SK-N-SH (cell line): ENCODE measurements at regions not wholly inside any gene's neighbourhood (a gene's known extent, or its start where the extent isn't known, plus 50 kb on each side); places are given as distances from the start of the nearest gene placed in this dataset.

Experiments
- CTCF ChIA-PET: fragments of 300-600, 350-600 bp; formaldehyde crosslinking; extraction: SDS; loops from one replicate; lab custom pipeline; 2021; lab: Yijun Ruan, JAX
- POLR2A ChIA-PET: fragments of 350-600 bp; sonication (Branson Sonifier 250); formaldehyde crosslinking; extraction: SDS; loops from one replicate; lab custom pipeline; 2020; ENCODE audit warnings: antibody characterized with exemption, inconsistent platforms; lab: Yijun Ruan, JAX
- DNase-seq: peaks from one replicate; pipeline ENCODE4 v3.0.0; 2012
- H2AFZ ChIP-seq: fragments of 200-600 bp; sonication (generic); 2 replicates; pipeline ENCODE4 v1.8.1; 2016; ENCODE audit warnings: antibody characterized with exemption, mild to moderate bottlenecking, low read depth
- H3F3A ChIP-seq: fragments of 200-600 bp; sonication (generic); replicated peaks from 2 replicates; pipeline ENCODE3; 2016; ENCODE audit warnings: antibody characterized with exemption, mild to moderate bottlenecking; ENCODE audit not compliant: insufficient read depth
- H3K27ac ChIP-seq, 2 experiments: fragments of 200-500 bp in 1 of 2; fragments of 200-600 bp in 1 of 2; sonication (Bioruptor generic) in 1 of 2; sonication (generic), shearing (Covaris generic) in 1 of 2; 2 replicates each; pipeline versions ENCODE4 v1.5.1 to v1.6.1; 2014 to 2016; ENCODE audit warnings: low read depth in 2 of 2, inconsistent platforms in 1 of 2, low read length in 1 of 2, mild to moderate bottlenecking in 1 of 2, mixed read lengths in 1 of 2
- H3K27me3 ChIP-seq: fragments of 200-600 bp; sonication (generic), shearing (Covaris generic); 2 replicates; pipeline ENCODE4 v1.6.1; 2016; ENCODE audit warnings: mixed run types; ENCODE audit not compliant: insufficient read depth
- H3K36me3 ChIP-seq, 2 experiments: fragments of 200-500 bp in 1 of 2; fragments of 200-600 bp in 1 of 2; sonication (Bioruptor generic) in 1 of 2; sonication (generic) in 1 of 2; replicated peaks in 1 of 2; 2 replicates each; pipeline versions ENCODE3 to v1.5.1; 2014 to 2016; ENCODE audit warnings: low read length in 1 of 2, mild to moderate bottlenecking in 1 of 2; ENCODE audit not compliant: insufficient read depth in 2 of 2, control insufficient read depth in 1 of 2
- H3K4me1 ChIP-seq, 2 experiments: fragments of 200-500 bp in 1 of 2; fragments of 200-600 bp in 1 of 2; sonication (Bioruptor generic) in 1 of 2; sonication (generic), shearing (Covaris generic) in 1 of 2; 2 replicates each; pipeline versions ENCODE4 v1.5.1 to v1.6.1; 2014 to 2016; ENCODE audit warnings: low read depth in 1 of 2, low read length in 1 of 2, mixed run types in 1 of 2; ENCODE audit not compliant: insufficient read depth in 2 of 2, control insufficient read depth in 1 of 2
- H3K4me2 ChIP-seq: fragments of 200-600 bp; sonication (generic), shearing (Covaris generic); 2 replicates; pipeline ENCODE4 v1.6.1; 2017; ENCODE audit warnings: mixed run types
- H3K4me3 ChIP-seq, 2 experiments: fragments of 200-500 bp in 1 of 2; fragments of 200-600 bp in 1 of 2; sonication (Bioruptor generic) in 1 of 2; sonication (generic), shearing (Covaris generic) in 1 of 2; 2 replicates each; pipeline versions ENCODE4 v1.5.1 to v1.8.1; 2014 to 2016; ENCODE audit warnings: low read depth in 2 of 2, inconsistent platforms in 1 of 2, low read length in 1 of 2, mild to moderate bottlenecking in 1 of 2, mixed read lengths in 1 of 2, moderate library complexity in 1 of 2
- H3K79me2 ChIP-seq: fragments of 200-600 bp; sonication (generic); 2 replicates; pipeline ENCODE4 v1.8.1; 2017; ENCODE audit warnings: mild to moderate bottlenecking; ENCODE audit not compliant: insufficient read depth
- H3K9ac ChIP-seq: fragments of 200-600 bp; sonication (generic); 2 replicates; pipeline ENCODE4 v1.6.1; 2017; ENCODE audit warnings: mixed run types
- H3K9me2 ChIP-seq: fragments of 200-600 bp; sonication (generic); 2 replicates; pipeline ENCODE4 v1.6.1; 2017; ENCODE audit warnings: mixed run types
- H3K9me3 ChIP-seq: fragments of 200-600 bp; sonication (generic); 2 replicates; pipeline ENCODE4 v1.6.1; 2017; ENCODE audit warnings: mixed run types, mild to moderate bottlenecking, moderate library complexity
- H4K20me1 ChIP-seq: fragments of 200-600 bp; sonication (generic); 2 replicates; pipeline ENCODE4 v1.6.1; 2017; ENCODE audit warnings: mild to moderate bottlenecking, mixed run types; ENCODE audit not compliant: insufficient read depth
- CTCF ChIP-seq: fragments of 200-600 bp; sonication (generic); IDR thresholded peaks from 2 replicates; pipeline ENCODE4 v1.6.1; 2017; ENCODE audit warnings: antibody characterized with exemption, mild to moderate bottlenecking, moderate library complexity
- EP300 ChIP-seq, 2 experiments: IDR thresholded peaks; 2 replicates each; pipeline versions ENCODE4 v1.4.0 to v1.6.1; 2012; ENCODE audit warnings: borderline replicate concordance in 1 of 2, low read depth in 1 of 2, low read length in 1 of 2
- FOXM1 ChIP-seq: IDR thresholded peaks from 2 replicates; pipeline ENCODE4 v1.4.0; 2012; ENCODE audit warnings: low read depth, mild to moderate bottlenecking
- GABPA ChIP-seq: IDR thresholded peaks from 2 replicates; pipeline ENCODE4 v1.4.0; 2012; ENCODE audit warnings: low read depth, mild to moderate bottlenecking
- MEF2A ChIP-seq: IDR thresholded peaks from 2 replicates; pipeline ENCODE4 v1.4.0; 2012; ENCODE audit warnings: low read depth, borderline replicate concordance
- RCOR1 ChIP-seq: fragments of 150-350 bp; IDR thresholded peaks from 2 replicates; pipeline ENCODE4 v1.6.1; 2017; ENCODE audit warnings: antibody characterized with exemption, low read length
- RFX5 ChIP-seq: IDR thresholded peaks from 2 replicates; pipeline ENCODE4 v1.6.1; 2012; ENCODE audit warnings: mild to moderate bottlenecking, improper control_type of control experiment, low read length
- RXRA ChIP-seq: IDR thresholded peaks from 2 replicates; pipeline ENCODE4 v1.4.0; 2012; ENCODE audit warnings: low read depth, mild to moderate bottlenecking, borderline replicate concordance
- SIN3A ChIP-seq: IDR thresholded peaks from 2 replicates; pipeline ENCODE4 v1.6.1; 2012; ENCODE audit warnings: low read depth, mild to moderate bottlenecking, low read length, moderate library complexity, borderline replicate concordance
- TAF1 ChIP-seq: IDR thresholded peaks from 2 replicates; pipeline ENCODE4 v1.6.1; 2012; ENCODE audit warnings: low read depth, mild to moderate bottlenecking, low read length, moderate library complexity, borderline replicate concordance
- TCF12 ChIP-seq: IDR thresholded peaks from 2 replicates; pipeline ENCODE4 v1.4.0; 2012
- USF2 ChIP-seq: fragments of 150-350 bp; IDR thresholded peaks from 2 replicates; pipeline ENCODE4 v1.6.1; 2017; ENCODE audit warnings: antibody characterized with exemption, low read length, low read depth, borderline replicate concordance
- YY1 ChIP-seq: IDR thresholded peaks from 2 replicates; pipeline ENCODE4 v1.4.0; 2012; ENCODE audit warnings: low read depth, mild to moderate bottlenecking
- ZBTB33 ChIP-seq: IDR thresholded peaks from 2 replicates; pipeline ENCODE4 v1.4.0; 2012; ENCODE audit warnings: low read depth, borderline replicate concordance
- WGBS: methylation state at CpG from one replicate; pipeline ENCODE4 v1.1.6; 2017; ENCODE audit warnings: low lambda C conversion rate; 5-methylcytosine and 5-hydroxymethylcytosine counted together
- TF ChIP-seq, protein P1 (sequence below): IDR thresholded peaks from 2 replicates; pipeline ENCODE4 v1.4.0; 2012; ENCODE audit warnings: low read depth, borderline replicate concordance
- TF ChIP-seq, protein P2 (sequence below): IDR thresholded peaks from 2 replicates; pipeline ENCODE4 v1.6.1; 2012; ENCODE audit warnings: mild to moderate bottlenecking, low read depth, low read length, moderate library complexity

GRCh38 chr5:168007286-168007685, 284.2 kb upstream of the WWC1 start:
- no peaks in the 10 kb centered on the region for H3K9me2 ChIP-seq
- CTCF ChIA-PET, result interaction anchor here (1.2 kb wide), 1 partner anchor 11 kb away, joined by 3 read pairs; no protein-coding TSS in a partner anchor
- 67% methylated on average over 8 of the region's 8 CpGs for WGBS
- H2AFZ ChIP-seq, result no peak overlapping the region
- H3K9me3 ChIP-seq, result no peaks in the 10 kb centered on the region
- H3K27me3 ChIP-seq, result no peaks in the 10 kb centered on the region
- no peak overlapping the region for H3K4me2 ChIP-seq
- no peaks in the 10 kb centered on the region for H3K36me3 ChIP-seq
- no peaks in the 10 kb centered on the region; a peak in 1 of 4 replicates for H3K4me1 ChIP-seq
- H3K27ac ChIP-seq, result no peak overlapping the region
- no peaks in the 10 kb centered on the region for H3K79me2 ChIP-seq
- no peak for TF ChIP-seq EP300 (IDR thresholded peaks at IDR 0.05; ENCODE audit: borderline replicate concordance in 1 of 2, low read depth in 1 of 2, low read length in 1 of 2)
- no peak for TF ChIP-seq RXRA
- no peak for TF ChIP-seq MEF2A
- TF ChIP-seq FOXM1, result no peak
- TF ChIP-seq, protein P1, sequence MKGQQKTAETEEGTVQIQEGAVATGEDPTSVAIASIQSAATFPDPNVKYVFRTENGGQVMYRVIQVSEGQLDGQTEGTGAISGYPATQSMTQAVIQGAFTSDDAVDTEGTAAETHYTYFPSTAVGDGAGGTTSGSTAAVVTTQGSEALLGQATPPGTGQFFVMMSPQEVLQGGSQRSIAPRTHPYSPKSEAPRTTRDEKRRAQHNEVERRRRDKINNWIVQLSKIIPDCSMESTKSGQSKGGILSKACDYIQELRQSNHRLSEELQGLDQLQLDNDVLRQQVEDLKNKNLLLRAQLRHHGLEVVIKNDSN, result no peak
- TF ChIP-seq TAF1, result no peak
- no peak for TF ChIP-seq YY1
- no peak for TF ChIP-seq TCF12
- no peak for TF ChIP-seq RFX5
- no peak for TF ChIP-seq GABPA
- TF ChIP-seq USF2, result no peak
- TF ChIP-seq RCOR1, result no peak
- no peak for TF ChIP-seq CTCF
- no peak for TF ChIP-seq ZBTB33
- TF ChIP-seq, protein P2, sequence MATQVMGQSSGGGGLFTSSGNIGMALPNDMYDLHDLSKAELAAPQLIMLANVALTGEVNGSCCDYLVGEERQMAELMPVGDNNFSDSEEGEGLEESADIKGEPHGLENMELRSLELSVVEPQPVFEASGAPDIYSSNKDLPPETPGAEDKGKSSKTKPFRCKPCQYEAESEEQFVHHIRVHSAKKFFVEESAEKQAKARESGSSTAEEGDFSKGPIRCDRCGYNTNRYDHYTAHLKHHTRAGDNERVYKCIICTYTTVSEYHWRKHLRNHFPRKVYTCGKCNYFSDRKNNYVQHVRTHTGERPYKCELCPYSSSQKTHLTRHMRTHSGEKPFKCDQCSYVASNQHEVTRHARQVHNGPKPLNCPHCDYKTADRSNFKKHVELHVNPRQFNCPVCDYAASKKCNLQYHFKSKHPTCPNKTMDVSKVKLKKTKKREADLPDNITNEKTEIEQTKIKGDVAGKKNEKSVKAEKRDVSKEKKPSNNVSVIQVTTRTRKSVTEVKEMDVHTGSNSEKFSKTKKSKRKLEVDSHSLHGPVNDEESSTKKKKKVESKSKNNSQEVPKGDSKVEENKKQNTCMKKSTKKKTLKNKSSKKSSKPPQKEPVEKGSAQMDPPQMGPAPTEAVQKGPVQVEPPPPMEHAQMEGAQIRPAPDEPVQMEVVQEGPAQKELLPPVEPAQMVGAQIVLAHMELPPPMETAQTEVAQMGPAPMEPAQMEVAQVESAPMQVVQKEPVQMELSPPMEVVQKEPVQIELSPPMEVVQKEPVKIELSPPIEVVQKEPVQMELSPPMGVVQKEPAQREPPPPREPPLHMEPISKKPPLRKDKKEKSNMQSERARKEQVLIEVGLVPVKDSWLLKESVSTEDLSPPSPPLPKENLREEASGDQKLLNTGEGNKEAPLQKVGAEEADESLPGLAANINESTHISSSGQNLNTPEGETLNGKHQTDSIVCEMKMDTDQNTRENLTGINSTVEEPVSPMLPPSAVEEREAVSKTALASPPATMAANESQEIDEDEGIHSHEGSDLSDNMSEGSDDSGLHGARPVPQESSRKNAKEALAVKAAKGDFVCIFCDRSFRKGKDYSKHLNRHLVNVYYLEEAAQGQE, result no peak
- no peak for TF ChIP-seq SIN3A
- TF ChIP-seq, all 33 proteins: peak for 0
- Histone ChIP-seq H4K20me1 (no peaks in the 10 kb centered on the region), H3F3A (no peaks in the 10 kb centered on the region), H3K9ac (no peak overlapping the region), H3K4me3 (no peak overlapping the region)
- POLR2A ChIA-PET, result no interaction called here
- DNase-seq, result no peak
